NCI-H2196 (cell line): ENCODE measurements at regions not wholly inside any gene's neighbourhood (a gene's known extent, or its start where the extent isn't known, plus 50 kb on each side); places are given as distances from the start of the nearest gene placed in this dataset.

Experiments used
- DNase-seq: peaks from one replicate; lab custom pipeline; 2025; ENCODE audit not compliant: unreplicated experiment; lab: John Stamatoyannopoulos, UW

DNA sequence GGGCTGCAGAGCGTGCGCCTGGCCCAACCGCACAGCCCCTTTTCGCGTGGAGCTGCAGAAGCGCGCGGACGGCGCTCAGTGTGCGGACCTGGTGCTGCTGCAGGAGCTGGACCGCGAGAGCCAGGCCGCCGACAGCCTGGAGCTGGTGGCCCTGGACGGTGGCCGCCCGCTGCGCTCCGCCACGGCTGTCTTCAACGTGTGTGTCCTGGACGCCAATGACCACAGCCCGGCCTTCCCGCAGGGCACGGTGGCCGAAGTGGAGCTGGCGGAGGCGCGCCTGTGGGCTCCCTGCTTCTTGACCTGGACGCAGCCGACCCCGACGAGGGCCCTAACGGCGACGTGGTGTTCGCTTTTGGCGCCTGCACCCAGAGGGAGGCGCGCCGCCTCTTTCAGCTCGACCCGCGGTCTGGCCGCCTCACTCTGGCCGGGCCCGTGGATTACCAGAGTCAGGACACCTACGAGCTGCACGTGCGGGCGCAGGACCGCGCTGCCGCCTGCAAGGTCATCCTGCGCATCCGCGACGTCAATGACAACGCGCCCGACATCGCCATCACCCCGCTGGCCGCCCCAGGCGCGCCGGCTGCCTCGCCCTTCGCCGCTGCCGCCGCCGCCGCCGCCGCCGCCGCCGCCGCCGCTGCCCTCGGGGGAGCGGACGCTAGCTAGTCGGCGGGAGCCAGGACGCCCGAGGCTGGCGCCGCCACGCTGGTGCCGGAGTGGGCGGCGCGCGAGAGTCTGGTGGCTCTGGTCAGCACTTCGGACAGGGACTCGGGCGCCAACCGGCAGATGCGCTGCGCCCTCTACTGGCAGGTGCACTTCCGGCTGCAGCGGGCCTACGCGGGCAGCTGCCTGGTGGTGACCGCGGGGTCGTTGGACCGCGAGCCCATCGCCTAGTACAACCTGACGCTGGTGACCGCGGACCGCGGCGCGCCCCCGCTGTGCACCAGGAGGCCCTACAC, 172.2 kb downstream of the OLFM4 start:
- peak; percentile 41 for DNase-seq

DNA sequence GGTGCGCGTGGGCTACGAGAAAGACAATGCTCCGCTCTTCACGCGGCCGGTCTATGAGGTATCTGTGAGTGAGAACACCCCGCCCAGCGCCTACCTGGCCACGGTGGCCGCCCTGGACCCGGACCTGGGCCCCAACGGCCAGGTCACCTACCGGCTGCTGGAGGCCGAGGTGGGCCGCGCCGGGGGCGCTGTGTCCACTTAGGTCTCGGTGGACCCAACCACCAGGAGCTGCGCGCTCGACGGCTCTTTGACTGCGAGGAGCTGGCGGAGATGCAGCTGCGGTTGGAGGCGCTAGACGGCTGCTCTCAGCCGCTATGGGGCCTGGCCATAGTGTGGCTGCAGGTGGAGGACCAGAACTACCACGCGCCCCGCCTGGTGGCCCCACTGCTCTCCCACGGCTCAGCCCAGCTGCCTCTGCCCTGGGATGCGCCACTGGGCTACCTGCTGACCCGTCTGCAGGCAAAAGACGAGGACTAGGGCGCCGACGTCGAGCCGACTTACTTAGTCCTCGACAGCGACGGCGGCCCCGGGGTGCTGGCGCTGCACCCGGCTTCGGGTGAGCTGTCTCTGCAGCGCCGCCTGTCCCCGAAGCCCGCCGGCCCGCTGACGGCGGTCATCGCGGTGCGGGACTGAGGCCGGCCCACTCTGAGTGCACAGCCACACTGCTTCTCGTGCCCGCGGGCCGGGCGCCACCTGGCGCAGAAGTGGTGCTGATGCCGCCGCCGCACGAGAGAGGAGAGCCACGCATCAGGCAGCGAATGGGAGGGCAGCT, 173.0 kb downstream of the OLFM4 start:
- DNase-seq, result peak; percentile 50

DNA sequence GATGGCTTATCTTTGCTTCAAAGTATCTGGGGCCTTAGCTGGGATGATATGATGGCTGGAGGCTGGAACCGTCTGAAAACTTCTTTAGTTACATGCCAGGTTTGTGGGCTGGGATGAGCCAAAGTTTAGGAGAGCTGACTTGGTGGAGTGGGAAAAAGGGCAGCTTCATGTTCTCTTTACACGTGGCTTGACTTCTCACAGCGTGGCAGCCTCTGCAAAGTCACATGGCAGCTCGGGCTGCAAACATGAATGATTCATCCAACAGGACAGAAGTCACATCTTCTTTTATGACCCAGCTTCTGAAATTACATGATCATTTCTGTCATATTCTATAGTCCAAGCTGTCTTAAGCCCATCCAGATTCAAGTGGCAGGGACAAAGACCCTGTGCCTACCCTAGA, 176.0 kb downstream of the OLFM4 start:
- no peak for DNase-seq

DNA sequence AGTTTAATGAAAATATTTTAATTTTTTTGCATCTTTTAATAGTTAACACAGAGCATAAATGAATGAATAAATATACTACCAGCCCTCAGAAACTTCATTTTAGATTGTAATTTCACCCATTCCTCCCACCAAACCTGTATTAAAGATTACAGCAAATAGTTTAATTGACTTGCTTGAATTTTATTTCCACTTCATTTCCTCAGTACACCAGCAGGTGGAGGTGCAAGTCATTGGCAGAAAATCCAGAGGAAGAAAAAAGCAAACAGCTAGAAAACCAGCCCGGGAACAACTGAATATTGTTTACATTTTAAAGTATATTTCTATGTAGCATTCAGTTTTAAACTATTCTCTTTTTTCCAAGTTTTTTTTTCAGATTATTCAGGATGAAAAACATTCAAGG, 177.8 kb downstream of the OLFM4 start:
- DNase-seq, result no peak

DNA sequence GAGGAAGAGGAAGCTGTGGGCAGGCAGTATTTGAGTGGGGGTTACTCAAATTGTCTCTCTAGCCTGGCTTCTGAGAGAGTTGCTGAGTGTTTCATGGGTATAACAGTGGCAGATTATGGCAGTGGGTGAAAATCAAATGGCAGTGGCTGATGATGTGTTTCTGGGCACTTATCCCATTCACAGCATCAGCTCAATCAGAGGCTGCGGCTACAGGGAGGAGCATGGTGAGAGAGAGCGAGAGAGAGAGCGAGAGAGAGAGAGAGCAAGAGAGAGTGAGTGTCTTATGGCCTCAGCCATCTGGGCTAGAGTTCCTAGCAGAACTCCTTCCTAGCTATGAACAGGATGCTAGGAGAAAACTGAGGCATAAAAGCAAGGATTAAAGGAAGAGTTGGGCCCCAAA, 178.9 kb downstream of the OLFM4 start:
- DNase-seq, result no peak

DNA sequence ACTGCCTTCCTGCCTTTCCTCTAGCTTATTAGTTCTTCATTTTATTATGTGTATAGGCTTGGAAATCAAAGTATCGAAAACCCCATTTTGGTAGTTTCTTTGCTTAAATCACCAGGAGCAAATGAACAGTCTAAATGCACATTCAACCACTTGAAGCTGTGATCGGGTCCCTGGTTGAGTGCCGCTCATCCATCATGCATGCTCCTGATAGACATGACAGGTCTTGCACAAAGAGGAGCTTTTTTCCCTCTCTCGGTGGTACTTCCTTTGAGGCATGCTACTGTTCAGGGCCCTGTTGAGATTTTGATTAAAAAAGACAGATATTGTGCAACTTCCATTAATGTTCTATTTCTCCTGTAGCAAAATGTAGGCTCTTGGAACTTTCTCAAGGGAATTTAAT, 185.8 kb downstream of the OLFM4 start:
- DNase-seq, result no peak

DNA sequence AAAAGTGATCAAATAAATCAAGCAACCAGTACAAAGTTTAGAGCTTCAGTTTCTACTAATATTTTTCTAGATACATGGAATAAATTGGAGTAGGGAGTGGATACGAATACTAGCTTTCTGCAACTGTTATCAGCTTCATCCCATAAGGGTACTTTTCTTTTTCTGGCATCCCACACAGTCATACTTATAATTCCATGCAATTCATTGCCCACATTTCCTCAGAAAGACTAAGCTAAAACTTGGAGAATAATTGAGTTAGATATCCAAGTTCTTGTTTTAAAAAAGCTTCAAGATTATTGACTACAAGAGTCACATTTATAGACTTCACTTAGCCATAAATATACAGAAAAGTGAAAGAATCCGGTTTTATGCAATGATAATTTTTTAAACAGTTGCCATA, 186.9 kb downstream of the OLFM4 start:
- DNase-seq, result no peak

DNA sequence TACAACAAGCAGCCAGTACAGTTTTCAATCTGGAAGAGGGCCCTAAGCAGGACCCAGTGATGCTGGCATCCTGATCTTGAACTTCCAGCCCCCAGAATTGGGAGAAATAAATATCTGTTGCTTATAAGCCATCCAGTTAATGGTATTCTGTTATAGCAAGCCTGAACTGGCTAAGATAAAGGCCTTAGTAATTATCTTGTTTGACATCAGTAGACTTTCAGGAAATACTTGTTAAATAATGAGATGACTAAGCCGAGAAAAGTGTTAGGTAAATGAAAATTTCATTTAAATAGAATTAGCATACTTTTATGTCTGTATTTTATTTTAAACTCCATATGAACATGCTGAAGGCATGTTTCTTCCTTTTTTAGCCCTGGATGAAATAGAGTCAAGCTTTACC, 188.2 kb downstream of the OLFM4 start:
- DNase-seq, result no peak

DNA sequence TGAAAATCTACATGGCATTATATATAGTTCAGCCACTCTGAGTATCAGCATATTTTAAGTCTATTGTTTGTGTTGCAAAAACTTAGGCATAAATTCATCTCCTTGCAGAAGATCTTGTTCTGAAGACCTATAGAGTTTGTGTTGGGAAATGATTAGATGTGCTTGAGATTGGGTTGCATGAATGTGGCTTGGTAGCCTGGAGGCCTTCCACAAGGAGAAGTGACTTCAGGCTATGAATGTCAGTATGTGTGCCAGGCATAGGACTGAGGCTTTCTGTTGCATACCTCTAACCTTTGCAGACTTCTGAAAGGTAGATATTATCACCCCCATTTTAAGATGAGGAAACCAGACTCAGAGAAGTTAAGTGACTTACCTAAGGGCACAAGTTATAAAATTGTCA, 188.6 kb downstream of the OLFM4 start:
- no peak for DNase-seq

DNA sequence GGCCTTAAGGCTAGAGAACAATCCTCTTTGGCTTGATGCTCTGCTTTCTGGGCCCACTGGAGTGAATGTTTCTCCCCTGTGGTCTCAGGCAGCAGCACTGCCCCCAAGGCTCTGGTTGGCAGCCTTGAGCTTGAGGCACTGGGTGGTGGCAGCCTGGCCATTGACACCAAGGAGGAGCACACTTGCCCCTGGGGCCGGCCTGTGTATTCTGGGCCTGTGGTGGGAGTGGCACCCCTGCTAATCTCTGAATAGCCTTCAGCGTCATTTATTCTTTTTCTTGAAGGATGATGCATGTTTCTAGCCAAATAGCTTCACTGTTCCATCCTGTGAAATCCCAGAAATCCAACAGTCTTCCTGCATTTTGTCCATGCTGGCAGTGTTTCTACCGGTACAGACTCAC, 191.4 kb downstream of the OLFM4 start:
- DNase-seq, result no peak

DNA sequence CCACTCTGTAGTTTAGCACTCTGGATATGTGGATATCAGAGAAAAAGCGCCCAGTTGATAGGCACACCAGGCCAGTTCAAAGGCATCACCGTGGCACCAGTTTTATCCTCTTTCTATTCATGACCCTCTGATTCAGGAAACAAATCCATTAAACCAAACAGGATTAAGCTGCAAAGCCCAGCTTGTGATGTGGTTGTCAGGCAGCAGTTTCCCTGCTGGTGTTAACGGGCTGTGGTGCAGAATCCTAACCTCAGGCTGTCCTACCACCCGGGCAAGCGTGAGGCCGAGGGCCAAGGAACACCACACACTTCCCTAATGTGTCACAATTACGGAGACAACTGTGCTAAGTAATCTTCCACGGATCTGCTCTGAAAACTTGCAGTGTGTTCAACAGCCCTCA, 209.1 kb downstream of the OLFM4 start:
- no peak for DNase-seq

DNA sequence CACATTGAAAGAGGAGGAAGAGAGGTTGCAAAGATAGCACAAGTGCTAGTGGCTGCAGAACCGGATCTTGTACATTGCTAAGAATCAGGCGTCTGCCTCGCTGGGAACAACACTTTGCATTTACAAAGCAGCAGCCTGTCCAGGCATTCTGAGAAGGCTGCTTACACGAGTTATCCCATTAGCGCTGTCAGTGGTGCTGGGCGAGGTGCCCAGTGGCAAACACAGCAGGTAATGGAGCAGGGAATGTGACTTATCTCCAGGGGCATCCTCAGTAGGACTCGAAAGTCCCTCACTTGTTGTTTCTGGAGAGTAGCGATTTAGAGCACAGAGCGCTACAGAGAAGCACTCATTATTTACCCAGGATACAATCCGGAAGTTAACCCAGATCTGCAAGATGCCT, 209.6 kb downstream of the OLFM4 start:
- no peak for DNase-seq

DNA sequence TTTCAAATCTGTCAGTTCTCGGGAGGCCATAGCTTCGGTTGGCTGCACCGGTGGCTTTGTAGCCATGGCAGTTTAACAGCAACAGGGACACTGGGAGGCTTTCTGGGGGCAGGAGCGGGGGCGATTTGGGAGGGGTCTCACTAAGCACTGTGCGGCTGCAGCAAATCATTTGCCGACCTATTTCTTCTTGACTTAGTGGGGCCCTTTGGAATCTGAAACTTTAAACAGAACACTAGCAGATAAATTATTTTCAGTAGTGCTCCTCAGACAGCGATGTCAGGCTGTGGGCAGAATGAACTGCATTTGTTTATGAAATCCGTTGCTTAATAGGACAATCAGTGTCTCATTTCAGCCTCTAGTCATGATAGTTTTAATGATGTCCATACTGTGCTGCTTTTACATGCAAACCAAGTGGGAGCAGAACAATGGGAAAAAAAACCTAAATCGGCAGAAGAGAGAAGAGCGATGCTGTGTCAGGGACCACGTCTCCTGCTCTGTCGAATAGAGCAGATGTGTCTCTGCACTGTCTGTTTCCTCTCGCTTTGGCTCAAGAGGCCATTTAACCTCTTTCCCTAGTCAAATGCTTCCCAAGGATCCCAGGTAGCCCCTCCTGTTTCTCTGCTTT, 211.9 kb downstream of the OLFM4 start:
- no peak for DNase-seq

DNA sequence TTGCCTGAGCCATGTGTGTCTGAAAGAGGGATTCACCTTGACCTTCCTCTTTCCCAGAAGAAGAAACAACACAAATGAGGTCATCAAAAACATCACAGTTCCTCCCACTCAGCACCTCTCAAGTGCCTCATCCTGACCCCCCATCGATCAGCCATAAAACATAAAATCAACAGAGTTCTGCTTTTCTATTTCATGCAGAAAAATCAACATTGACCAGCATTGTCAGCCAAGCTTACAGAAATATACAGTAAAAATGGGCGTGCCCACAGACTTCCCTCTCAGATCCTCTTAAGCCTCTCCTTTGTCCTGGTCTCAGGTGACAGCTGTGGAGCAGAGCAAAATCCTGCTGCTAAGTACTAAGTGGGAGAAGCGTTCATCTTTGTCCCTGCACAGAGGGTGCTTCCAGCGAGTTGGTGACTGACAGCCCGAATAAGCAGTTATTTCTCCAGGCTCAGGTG, 213.3 kb downstream of the OLFM4 start:
- no peak for DNase-seq

DNA sequence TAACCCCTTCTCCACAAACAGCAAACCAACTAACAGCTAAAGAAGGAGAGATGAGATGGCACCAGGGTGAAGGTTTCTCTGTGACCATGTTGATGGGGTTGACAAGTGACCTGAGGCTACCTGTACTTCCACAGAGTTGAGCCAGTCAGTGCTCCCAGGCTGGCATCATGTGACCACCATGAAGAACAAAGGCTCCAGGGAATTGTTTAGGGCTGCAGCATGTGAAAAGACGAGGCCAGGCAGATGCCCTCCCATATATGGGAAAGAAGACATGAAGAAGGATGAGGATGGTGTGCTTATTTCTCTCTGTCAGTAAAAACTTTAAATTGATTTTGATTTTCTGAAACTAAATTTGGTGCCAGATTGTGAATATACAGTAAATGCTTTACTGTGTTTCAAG, 220.6 kb downstream of the OLFM4 start:
- no peak for DNase-seq

DNA sequence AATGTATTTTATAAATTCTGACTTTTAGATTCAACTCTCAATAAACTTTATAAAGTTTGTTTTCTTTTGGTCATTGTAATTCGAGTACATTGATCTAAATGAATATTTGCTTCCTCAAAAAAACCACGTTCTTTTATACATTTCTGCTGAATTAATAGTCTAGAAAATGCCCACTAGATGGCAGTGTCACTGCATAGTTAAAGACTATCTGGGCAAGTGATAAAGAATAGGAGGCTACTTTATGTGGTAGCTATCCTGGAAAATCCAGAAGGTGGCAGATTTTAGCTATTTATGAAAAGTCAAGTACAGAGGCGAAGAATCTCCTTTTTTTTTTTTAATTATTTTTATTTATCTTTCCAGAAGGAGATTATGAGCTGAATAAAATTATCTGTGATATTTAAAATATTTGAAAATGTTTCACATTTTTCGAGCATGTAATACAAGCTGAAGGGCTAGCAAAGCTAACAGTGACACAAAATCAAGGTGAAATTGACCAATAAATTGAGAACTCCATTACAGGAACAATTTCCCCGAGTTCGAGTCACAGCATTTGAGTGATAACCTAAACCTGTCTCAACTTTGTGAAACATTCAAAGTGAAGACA, 221.8 kb downstream of the OLFM4 start:
- DNase-seq, result peak; percentile 62

DNA sequence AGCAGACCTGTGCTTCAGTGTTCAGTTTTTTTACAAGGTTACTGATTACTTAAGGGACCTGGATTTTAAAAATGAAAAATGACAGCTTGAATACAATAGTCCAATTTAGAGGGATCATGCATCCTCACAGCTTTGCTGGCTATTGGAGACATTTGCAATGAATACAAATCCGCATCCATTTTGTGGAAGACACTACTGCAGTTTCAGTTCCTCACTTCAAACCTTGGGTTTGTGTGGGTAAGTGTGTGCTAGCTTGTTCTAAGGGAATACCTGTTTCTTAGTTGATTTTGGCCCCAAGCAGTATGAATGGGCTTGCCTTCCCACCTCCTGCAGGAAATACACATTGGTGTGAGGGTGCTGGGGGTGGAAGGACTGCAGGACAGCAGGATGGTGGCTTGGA, 222.4 kb downstream of the OLFM4 start:
- no peak for DNase-seq

DNA sequence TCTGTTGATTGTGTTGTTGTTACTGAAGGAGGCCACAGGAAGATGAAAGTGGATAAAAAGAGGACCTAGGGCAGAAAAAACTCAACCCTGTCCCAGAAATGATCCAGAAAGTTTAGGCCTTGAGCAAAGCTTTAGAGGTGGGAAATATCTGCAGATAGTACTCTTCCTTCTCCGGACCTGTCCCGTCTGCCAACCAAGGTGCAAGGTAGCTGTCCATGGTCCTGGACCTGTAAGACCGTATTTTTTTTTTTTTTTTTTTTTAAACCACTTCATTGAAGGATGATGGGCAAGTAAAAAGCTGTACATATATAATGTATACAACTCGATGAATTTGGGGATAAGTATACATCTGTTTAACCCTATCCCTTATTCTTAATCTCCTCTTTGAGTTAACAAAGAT, 225.9 kb downstream of the OLFM4 start:
- no peak for DNase-seq

DNA sequence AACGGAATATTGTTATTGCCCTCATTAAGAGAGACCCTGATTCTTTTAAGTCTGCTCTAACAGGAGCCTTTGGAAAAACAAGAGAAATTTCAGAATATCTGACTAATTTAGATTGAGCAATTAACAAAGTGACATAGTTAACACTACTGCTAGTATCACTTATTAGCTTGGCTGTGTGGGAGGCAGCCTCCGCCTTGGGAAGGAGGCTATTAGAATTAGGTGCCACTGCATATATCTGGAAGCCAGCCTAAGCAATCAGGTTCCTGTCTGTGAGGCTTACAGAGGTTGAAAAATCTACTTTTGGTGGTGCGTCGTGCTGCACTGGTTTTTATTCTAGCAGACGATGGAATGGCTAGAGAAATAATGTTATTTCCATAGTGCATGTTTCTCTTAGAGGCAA, 227.2 kb downstream of the OLFM4 start:
- DNase-seq, result no peak

DNA sequence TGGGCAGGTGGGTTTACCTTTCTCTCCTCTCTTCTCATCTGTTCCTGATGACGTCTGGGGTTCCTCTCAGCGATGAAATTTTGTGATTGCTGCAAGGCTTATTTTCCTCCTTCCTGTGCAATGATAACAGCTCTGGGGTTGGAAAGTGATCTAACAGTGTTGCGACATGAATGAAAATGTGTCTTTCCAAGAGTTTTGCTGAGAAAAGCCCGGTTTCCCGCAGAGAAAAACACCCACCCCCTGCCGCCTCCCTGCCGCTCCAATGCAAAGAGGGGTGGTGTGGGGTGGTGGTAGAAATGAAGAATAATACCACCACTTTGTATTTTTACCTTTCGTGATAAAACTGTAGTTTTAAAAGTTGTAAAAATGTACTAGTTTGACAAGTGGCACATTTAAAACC, 232.0 kb downstream of the OLFM4 start:
- no peak for DNase-seq

DNA sequence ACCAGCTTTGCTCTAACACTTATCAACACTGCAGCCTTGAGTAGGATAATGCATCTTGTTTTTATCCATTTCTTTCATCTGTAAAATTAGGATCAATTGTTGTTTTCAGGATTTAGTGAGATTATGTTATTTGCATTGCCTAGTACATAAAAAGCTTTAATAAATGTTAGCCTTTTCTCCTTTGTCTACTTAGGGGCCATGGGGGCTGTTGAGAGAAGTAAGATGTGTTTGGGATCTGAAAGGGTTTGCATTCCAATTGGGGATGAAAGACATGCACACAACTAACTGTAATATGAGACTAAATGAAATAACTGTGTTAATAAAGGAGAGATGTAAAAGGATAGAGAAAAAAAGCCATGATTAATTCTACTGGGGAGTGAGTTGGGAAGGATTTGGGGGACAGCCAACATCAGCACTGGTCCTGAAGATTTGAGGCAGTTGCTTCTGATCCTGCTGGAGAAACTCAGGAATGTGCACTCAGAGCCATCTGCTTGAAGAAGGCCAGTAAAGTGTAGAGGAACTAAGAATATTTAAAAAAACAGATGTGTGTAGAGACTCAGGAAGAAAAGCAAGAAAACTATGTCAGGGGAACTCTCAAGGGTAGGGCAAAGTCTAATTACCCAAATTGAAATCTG, 236.3 kb downstream of the OLFM4 start:
- no peak for DNase-seq
